Ascending aorta (tissue), 2 donors: ENCODE measurements at regions not wholly inside any gene's neighbourhood (a gene's known extent, or its start where the extent isn't known, plus 50 kb on each side); places are given as distances from the start of the nearest gene placed in this dataset.

ENCODE experiments used
- DNase-seq, 2 donors: peaks; one replicate each; pipeline ENCODE4 v3.0.0-alpha.2; 2019; ENCODE audit warnings: low spot score in 2 of 2
- H3K27ac ChIP-seq, 2 donors: fragments of 200-600 bp; sonication (generic); one replicate each; pipeline ENCODE4 v1.5.1; 2016 to 2017; ENCODE audit warnings: mild to moderate bottlenecking in 1 of 2
- H3K27me3 ChIP-seq: fragments of 200-600 bp; sonication (generic); one replicate; pipeline ENCODE4 v1.5.1; 2017
- H3K36me3 ChIP-seq, 2 donors: fragments of 200-600 bp; sonication (generic); one replicate each; pipeline ENCODE4 v1.5.1; 2016
- H3K4me1 ChIP-seq, 2 donors: fragments of 200-600 bp; sonication (generic); one replicate each; pipeline ENCODE4 v1.5.1; 2016 to 2017; ENCODE audit warnings: mild to moderate bottlenecking in 1 of 2
- H3K4me3 ChIP-seq, 2 donors: fragments of 200-600 bp; sonication (generic); one replicate each; pipeline ENCODE4 v1.5.1; 2016 to 2017; ENCODE audit warnings: mild to moderate bottlenecking in 1 of 2
- H3K9me3 ChIP-seq, 2 donors: fragments of 200-600 bp; sonication (generic); one replicate each; pipeline ENCODE4 v1.5.1; 2016
- CTCF ChIP-seq, 3 experiments: fragments of 200-600 bp in 2 of 3; fragments of 450-650 bp in 1 of 3; sonication (generic) in 2 of 3; IDR thresholded peaks; one replicate each; pipeline ENCODE4 v1.5.1; 2016 to 2019; ENCODE audit warnings: antibody characterized with exemption in 3 of 3, mild to moderate bottlenecking in 1 of 3, moderate library complexity in 1 of 3
- intact Hi-C: fragments of 100-400 bp; cut with DNase I; formaldehyde crosslinking; loops from one replicate; pipeline ENCODE4 v1.15.1; 2023

GRCh38 chr6:43966853-43967718 is 160.2 kb downstream of the MRPL14 start:
- H3K27ac ChIP-seq = no peak overlapping the region
- no peak for TF ChIP-seq CTCF (IDR thresholded peaks at IDR 0.05)
- H3K4me3 ChIP-seq = no peak overlapping the region
- no peaks in the 10 kb centered on the region for H3K27me3 ChIP-seq
- no peak for DNase-seq
- H3K36me3 ChIP-seq = no peaks in the 10 kb centered on the region
- no peaks in the 10 kb centered on the region for H3K9me3 ChIP-seq
- intact Hi-C loops = no loop called here
- H3K4me1 ChIP-seq = peaks cover 0 to 7% of the 10 kb centered on the region in 2 donors

DNA sequence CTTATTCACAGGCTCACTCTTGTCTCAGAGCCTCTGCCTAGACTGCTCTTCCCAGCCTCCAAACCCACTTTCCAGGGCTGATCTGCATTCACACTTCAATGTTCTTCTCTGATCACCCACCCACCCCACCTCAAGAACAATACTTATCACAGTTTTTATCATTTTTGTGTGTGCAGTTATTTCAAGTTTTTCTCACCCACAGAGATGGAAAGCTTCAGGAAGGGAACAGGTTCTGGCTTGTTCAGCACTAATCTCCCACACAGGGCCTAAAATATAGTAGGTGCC is 160.9 kb downstream of the MRPL14 start:
- peaks cover 0 to 1% of the 10 kb centered on the region in 2 donors for H3K4me1 ChIP-seq
- no peaks in the 10 kb centered on the region for H3K36me3 ChIP-seq
- TF ChIP-seq CTCF (IDR thresholded peaks at IDR 0.05) = no peak
- H3K4me3 ChIP-seq = no peak overlapping the region
- H3K27me3 ChIP-seq = no peaks in the 10 kb centered on the region
- H3K27ac ChIP-seq = no peak overlapping the region
- H3K9me3 ChIP-seq = no peaks in the 10 kb centered on the region
- intact Hi-C loops = no loop called here
- DNase-seq = no peak

DNA sequence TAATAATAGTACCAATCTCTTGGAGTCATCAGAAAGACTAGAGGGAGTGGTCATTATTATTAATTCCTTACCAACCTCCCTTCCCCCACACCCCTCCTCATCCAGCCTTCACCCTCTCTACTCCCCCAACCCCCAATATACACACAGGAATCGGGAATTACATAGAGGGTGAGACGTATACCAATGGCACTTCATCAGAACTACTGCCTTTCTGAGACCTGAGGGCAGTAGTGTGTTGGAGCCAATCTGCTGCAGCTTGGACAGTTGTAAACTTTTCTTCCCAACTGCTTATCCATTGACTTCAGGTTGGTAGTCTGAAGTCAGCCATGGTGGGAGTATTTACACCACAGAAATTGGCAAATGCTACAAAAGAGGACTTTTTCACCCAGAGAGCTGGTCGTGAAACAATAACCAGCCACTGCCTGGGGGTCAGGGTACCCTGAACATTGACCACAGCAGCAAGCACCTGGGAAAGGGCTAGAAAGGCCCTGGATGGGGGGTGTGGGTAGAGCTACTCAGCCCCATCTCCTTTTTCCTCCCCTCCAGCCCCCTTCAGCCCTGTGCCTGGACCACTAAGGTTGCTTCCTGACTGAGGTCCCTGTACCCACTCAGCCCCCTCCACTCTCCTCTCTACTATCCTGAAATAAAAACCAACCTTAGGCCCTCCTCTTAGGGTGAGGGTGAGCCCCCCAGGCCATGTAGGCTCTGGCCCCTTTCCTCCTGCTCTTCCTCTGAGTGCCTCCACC is 161.5 kb downstream of the MRPL14 start:
- no peak overlapping the region for H3K4me3 ChIP-seq
- no peak overlapping the region for H3K27ac ChIP-seq
- DNase-seq = no peak
- no peaks in the 10 kb centered on the region for H3K4me1 ChIP-seq
- no peaks in the 10 kb centered on the region for H3K9me3 ChIP-seq
- H3K36me3 ChIP-seq = no peaks in the 10 kb centered on the region
- intact Hi-C loops = no loop called here
- TF ChIP-seq CTCF (IDR thresholded peaks at IDR 0.05) = no peak
- H3K27me3 ChIP-seq = no peaks in the 10 kb centered on the region

- no peak for TF ChIP-seq CTCF (IDR thresholded peaks at IDR 0.05)
These were observed 162.3 kb downstream of the MRPL14 start for GRCh38 chr6:43964659-43965570.

GRCh38 chr6:43963877-43964658 is 163.2 kb downstream of the MRPL14 start:
- H3K27ac ChIP-seq = no peak overlapping the region
- no peaks in the 10 kb centered on the region for H3K9me3 ChIP-seq
- H3K4me3 ChIP-seq = no peak overlapping the region
- no peaks in the 10 kb centered on the region for H3K27me3 ChIP-seq
- H3K4me1 ChIP-seq = no peaks in the 10 kb centered on the region
- no peak for DNase-seq
- no peaks in the 10 kb centered on the region for H3K36me3 ChIP-seq
- intact Hi-C loops = no loop called here
- TF ChIP-seq CTCF (IDR thresholded peaks at IDR 0.05) = no peak

More at GRCh38 chr6:43964659-43965570, 162.3 kb downstream of the MRPL14 start:
- Histone ChIP-seq H3K4me1 (no peaks in the 10 kb centered on the region), H3K4me3 (no peak overlapping the region), H3K36me3 (no peaks in the 10 kb centered on the region), H3K9me3 (no peaks in the 10 kb centered on the region), H3K27ac (no peak overlapping the region), H3K27me3 (no peaks in the 10 kb centered on the region)
- no peak for DNase-seq
- intact Hi-C loops = no loop called here
